HG02973 (cell line): ENCODE measurements at regions not wholly inside any gene's neighbourhood (a gene's known extent, or its start where the extent isn't known, plus 50 kb on each side); places are given as distances from the start of the nearest gene placed in this dataset.
"Not testable (repeated sequence)": the region's sequence is repeated elsewhere in the genome, so short reads cannot be mapped to it uniquely, and the experiment has no call there.

Experiments
- ATAC-seq: cut with Tn5 transposase; IDR thresholded peaks from one replicate; pipeline ENCODE4 v1.9.1; 2021; ENCODE audit warnings: moderate library complexity; ENCODE audit not compliant: unreplicated experiment

- no peak for ATAC-seq
Measured at GRCh38 chr9:80678906-80679305, 1010.4 kb downstream of the TLE1 start.

- ATAC-seq = no peak
Measured at GRCh38 chr9:80673496-80673895, 1015.9 kb downstream of the TLE1 start.

GRCh38 chr9:80665479-80665878 is 1023.9 kb downstream of the TLE1 start:
- ATAC-seq = no peak

- no peak for ATAC-seq
Measured at GRCh38 chr9:80664327-80665210, 1024.8 kb downstream of the TLE1 start.

- not testable (repeated sequence) for ATAC-seq
Measured at GRCh38 chr9:80659751-80660150, 1029.6 kb downstream of the TLE1 start.

GRCh38 chr9:80651044-80651443 is 1038.3 kb downstream of the TLE1 start:
- no peak for ATAC-seq

GRCh38 chr9:80649496-80649895 is 1039.9 kb downstream of the TLE1 start:
- ATAC-seq = no peak

GRCh38 chr9:80649001-80649420 is 1040.3 kb downstream of the TLE1 start:
- no peak for ATAC-seq

- ATAC-seq = no peak
Measured at GRCh38 chr9:80648336-80648735, 1041.0 kb downstream of the TLE1 start.

- no peak for ATAC-seq
Measured at GRCh38 chr9:80646211-80646610, 1043.1 kb downstream of the TLE1 start.

GRCh38 chr9:80644044-80644443 is 1045.3 kb downstream of the TLE1 start:
- no peak for ATAC-seq

GRCh38 chr9:80635065-80635464 is 1054.3 kb downstream of the TLE1 start:
- ATAC-seq = no peak

- ATAC-seq = no peak
Measured at GRCh38 chr9:80632041-80632440, 1057.3 kb downstream of the TLE1 start.

GRCh38 chr9:80622508-80622907 is 1050.7 kb downstream of the TLE4 start:
- ATAC-seq = no peak

- ATAC-seq = no peak
Measured at GRCh38 chr9:80619356-80619755, 1047.6 kb downstream of the TLE4 start.

GRCh38 chr9:80615964-80616363 is 1044.2 kb downstream of the TLE4 start:
- no peak for ATAC-seq

- no peak for ATAC-seq
Measured at GRCh38 chr9:80605793-80606192, 1034.0 kb downstream of the TLE4 start.

GRCh38 chr9:80605129-80605528 is 1033.4 kb downstream of the TLE4 start:
- no peak for ATAC-seq

- ATAC-seq = no peak
Measured at GRCh38 chr9:80602291-80602690, 1030.5 kb downstream of the TLE4 start.

- ATAC-seq = no peak
Measured at GRCh38 chr9:80596579-80596978, 1024.8 kb downstream of the TLE4 start.

GRCh38 chr9:80595192-80595591 is 1023.4 kb downstream of the TLE4 start:
- ATAC-seq = no peak

GRCh38 chr9:80592413-80592812 is 1020.6 kb downstream of the TLE4 start:
- no peak for ATAC-seq
